GM12892 (cell line): ENCODE measurements at regions not wholly inside any gene's neighbourhood (a gene's known extent, or its start where the extent isn't known, plus 50 kb on each side); places are given as distances from the start of the nearest gene placed in this dataset.

ENCODE experiments used
- POLR2A ChIP-seq: IDR thresholded peaks from 2 replicates; pipeline ENCODE4 v1.6.1; 2011; ENCODE audit warnings: low read depth, low read length, control low read depth
- POLR2AphosphoS5 ChIP-seq: IDR thresholded peaks from 2 replicates; pipeline ENCODE4 v1.6.1; 2011; ENCODE audit warnings: low read depth, low read length, control low read depth

- TF ChIP-seq POLR2A (no peak), POLR2AphosphoS5 (no peak)
Observed at GRCh38 chr12:61765926-61766325, 494.3 kb upstream of the USP15 start.
